C4-2B (cell line): ENCODE measurements at regions not wholly inside any gene's neighbourhood (a gene's known extent, or its start where the extent isn't known, plus 50 kb on each side); places are given as distances from the start of the nearest gene placed in this dataset.

Experiments
- H3K27ac ChIP-seq: fragments of 450-650 bp; 2 replicates; pipeline ENCODE4 v1.5.1; 2017
- CTCF ChIP-seq: fragments of 450-650 bp; conservative IDR thresholded peaks from 2 replicates; pipeline ENCODE4 v1.5.1; 2017; ENCODE audit warnings: mild to moderate bottlenecking
- ZFX ChIP-seq: fragments of 450-650 bp; IDR thresholded peaks from 2 replicates; pipeline ENCODE4 v1.6.1; 2017

- no peak overlapping the region for H3K27ac ChIP-seq
- no peak for TF ChIP-seq ZFX
- peak; percentile 19 for TF ChIP-seq CTCF
These were observed 797.3 kb downstream of the XPNPEP1 start for GRCh38 chr10:109126016-109126415.

- no peak overlapping the region for H3K27ac ChIP-seq
- no peak for TF ChIP-seq ZFX
These were observed 808.1 kb downstream of the XPNPEP1 start for GRCh38 chr10:109115179-109115578.

GRCh38 chr10:109114579-109114978, 808.7 kb downstream of the XPNPEP1 start:
- TF ChIP-seq ZFX (no peak), CTCF (no peak)
- H3K27ac ChIP-seq, result no peak overlapping the region

- H3K27ac ChIP-seq, result no peak overlapping the region
- no peak for TF ChIP-seq ZFX
- TF ChIP-seq CTCF, result no peak
These were observed 816.7 kb downstream of the XPNPEP1 start for GRCh38 chr10:109106604-109107003.

- H3K27ac ChIP-seq, result no peak overlapping the region
- TF ChIP-seq ZFX (no peak), CTCF (no peak)
These were observed 817.6 kb downstream of the XPNPEP1 start for GRCh38 chr10:109105725-109106124.

- no peak for TF ChIP-seq CTCF
- TF ChIP-seq ZFX, result no peak
- H3K27ac ChIP-seq, result no peak overlapping the region
These were observed 818.5 kb downstream of the XPNPEP1 start for GRCh38 chr10:109104806-109105205.

- TF ChIP-seq CTCF (no peak), ZFX (no peak)
- H3K27ac ChIP-seq, result no peak overlapping the region
These were observed 820.0 kb downstream of the XPNPEP1 start for GRCh38 chr10:109103278-109103677.

- H3K27ac ChIP-seq, result no peak overlapping the region
- no peak for TF ChIP-seq CTCF
- TF ChIP-seq ZFX, result no peak
These were observed 833.5 kb downstream of the XPNPEP1 start for GRCh38 chr10:109089779-109090178.
